Right lobe of liver (tissue), 4 donors: ENCODE measurements at regions not wholly inside any gene's neighbourhood (a gene's known extent, or its start where the extent isn't known, plus 50 kb on each side); places are given as distances from the start of the nearest gene placed in this dataset.

Experiments
- POLR2A ChIP-seq: fragments of 450-650 bp; IDR thresholded peaks from one replicate; pipeline ENCODE4 v1.6.1; 2017; ENCODE audit warnings: antibody characterized with exemption, mild to moderate bottlenecking
- TF ChIP-seq, protein P1 (sequence below), 4 donors: fragments of 200-600 bp in 3 of 4; fragments of 450-650 bp in 1 of 4; IDR thresholded peaks; one replicate each; pipeline versions ENCODE4 v1.5.1 to v1.8.0; 2016 to 2022; ENCODE audit warnings: antibody characterized with exemption in 4 of 4, mild to moderate bottlenecking in 2 of 4
- donor health status: DM: no; HTN: no; CAD: no.
- donor health status: DM: no; HTN: no; CAD: no.
- donor health status: DM: no; HTN: yes; CAD: no.

- no peak for TF ChIP-seq POLR2A
- TF ChIP-seq, protein P1, sequence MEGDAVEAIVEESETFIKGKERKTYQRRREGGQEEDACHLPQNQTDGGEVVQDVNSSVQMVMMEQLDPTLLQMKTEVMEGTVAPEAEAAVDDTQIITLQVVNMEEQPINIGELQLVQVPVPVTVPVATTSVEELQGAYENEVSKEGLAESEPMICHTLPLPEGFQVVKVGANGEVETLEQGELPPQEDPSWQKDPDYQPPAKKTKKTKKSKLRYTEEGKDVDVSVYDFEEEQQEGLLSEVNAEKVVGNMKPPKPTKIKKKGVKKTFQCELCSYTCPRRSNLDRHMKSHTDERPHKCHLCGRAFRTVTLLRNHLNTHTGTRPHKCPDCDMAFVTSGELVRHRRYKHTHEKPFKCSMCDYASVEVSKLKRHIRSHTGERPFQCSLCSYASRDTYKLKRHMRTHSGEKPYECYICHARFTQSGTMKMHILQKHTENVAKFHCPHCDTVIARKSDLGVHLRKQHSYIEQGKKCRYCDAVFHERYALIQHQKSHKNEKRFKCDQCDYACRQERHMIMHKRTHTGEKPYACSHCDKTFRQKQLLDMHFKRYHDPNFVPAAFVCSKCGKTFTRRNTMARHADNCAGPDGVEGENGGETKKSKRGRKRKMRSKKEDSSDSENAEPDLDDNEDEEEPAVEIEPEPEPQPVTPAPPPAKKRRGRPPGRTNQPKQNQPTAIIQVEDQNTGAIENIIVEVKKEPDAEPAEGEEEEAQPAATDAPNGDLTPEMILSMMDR (IDR thresholded peaks at IDR 0.05): no peak
These were observed 193.9 kb upstream of the SPOCK3 start for GRCh38 chr4:167428156-167428555.
